ENCODE measurements at regions not wholly inside any gene's neighbourhood (a gene's known extent, or its start where the extent isn't known, plus 50 kb on each side); places are given as distances from the start of the nearest gene placed in this dataset.

DNA sequence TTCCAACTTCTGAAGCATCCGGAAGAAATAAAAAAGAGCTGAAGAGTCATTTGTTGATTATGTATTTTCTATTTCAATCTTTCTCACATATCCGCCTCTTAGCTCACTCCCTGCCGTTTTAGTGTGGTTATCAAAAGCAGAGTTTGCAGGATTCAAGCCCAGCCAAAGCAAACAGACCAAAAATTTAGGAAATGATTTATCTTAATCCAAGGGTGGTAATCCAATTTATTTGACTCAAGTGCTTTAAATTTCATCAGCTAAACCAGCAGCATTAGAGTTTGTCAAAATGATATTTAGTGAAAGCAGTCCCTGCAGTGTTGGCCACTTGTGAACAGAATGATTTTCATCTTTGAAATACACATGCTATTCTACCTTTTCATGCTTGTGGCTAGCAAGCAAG lies 129.3 kb upstream of the CCDC68 start:
- Histone ChIP-seq H3K36me3 (ENCODE audit: control insufficient read depth in 1 of 2, insufficient read depth in 2 of 2, low read depth in 1 of 2, low read length in 2 of 2) (no peaks in the 10 kb centered on the region), H3K79me1 (replicated peaks; ENCODE audit: low read length, poor library complexity, severe bottlenecking) (no peaks in the 10 kb centered on the region), H3K14ac (ENCODE audit: low read length in 2 of 2) (no peak overlapping the region), H3K27me3 (ENCODE audit: control insufficient read depth in 1 of 2, insufficient read depth in 1 of 2, low read length in 2 of 2) (peaks cover 0 to 3% of the 10 kb centered on the region in 2 experiments), H2BK5ac (ENCODE audit: low read depth, low read length, poor library complexity, severe bottlenecking) (no peak overlapping the region), H3K4me2 (ENCODE audit: low read length, poor library complexity, severe bottlenecking) (no peak overlapping the region), H2BK120ac (ENCODE audit: low read depth, low read length) (no peak overlapping the region), H2BK12ac (ENCODE audit: low read length in 2 of 2) (no peak overlapping the region), H3K9ac (ENCODE audit: low read length) (no peak overlapping the region), H3K4me3 (ENCODE audit: insufficient read depth in 1 of 2, low read depth in 1 of 2, low read length in 2 of 2) (no peak overlapping the region), H3K27ac (ENCODE audit: low read length, poor library complexity, severe bottlenecking) (no peak overlapping the region), H3K4me1 (ENCODE audit: control insufficient read depth, insufficient read depth, low read depth, low read length) (peaks cover 2% of the 10 kb centered on the region), H2BK15ac (ENCODE audit: low read depth, poor library complexity, severe bottlenecking) (no peak overlapping the region), H4K8ac (ENCODE audit: low read length) (no peak overlapping the region), H3K18ac (ENCODE audit: low read depth in 1 of 2, low read length in 2 of 2) (no peak overlapping the region), H4K91ac (ENCODE audit: low read length) (no peak overlapping the region), H3K9me3 (ENCODE audit: control insufficient read depth, low read length) (no peaks in the 10 kb centered on the region), H3K23ac (ENCODE audit: low read length in 2 of 2) (no peak overlapping the region), H3K4ac (ENCODE audit: low read depth in 1 of 2, low read length in 2 of 2) (no peak overlapping the region), H2AK5ac (ENCODE audit: low read length, severe bottlenecking) (no peak overlapping the region), H2AFZ (ENCODE audit: low read depth, low read length) (no peak overlapping the region)
- no peak for DNase-seq
- no CpG with 5 or more reads among the region's 3 CpGs for WGBS

DNA sequence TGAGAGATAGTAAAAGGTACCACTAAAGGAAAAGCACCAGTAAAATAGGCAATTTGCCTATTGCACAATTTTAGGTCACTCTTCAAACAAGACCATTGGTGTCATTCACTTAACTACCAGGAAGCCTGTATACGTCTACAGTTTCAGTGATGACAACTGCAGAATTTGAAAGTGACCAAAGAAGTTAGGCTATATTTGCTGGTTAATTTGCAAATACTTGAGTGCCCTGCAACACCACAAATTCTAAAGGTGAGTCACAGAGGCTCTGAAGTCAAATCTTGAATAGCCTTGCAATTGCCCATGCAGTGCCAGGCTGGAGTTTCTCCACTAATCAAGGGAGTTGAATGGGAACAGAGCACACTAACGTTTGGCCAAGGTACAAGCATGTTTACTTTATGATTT lies 128.7 kb upstream of the CCDC68 start:
- H3K27ac ChIP-seq (ENCODE audit: low read length, poor library complexity, severe bottlenecking): no peak overlapping the region
- H2BK15ac ChIP-seq (ENCODE audit: low read depth, poor library complexity, severe bottlenecking): no peak overlapping the region
- no peak overlapping the region for H3K18ac ChIP-seq (ENCODE audit: low read depth in 1 of 2, low read length in 2 of 2)
- H2BK5ac ChIP-seq (ENCODE audit: low read depth, low read length, poor library complexity, severe bottlenecking): no peak overlapping the region
- H3K23ac ChIP-seq (ENCODE audit: low read length in 2 of 2): no peak overlapping the region
- H3K4me3 ChIP-seq (ENCODE audit: insufficient read depth in 1 of 2, low read depth in 1 of 2, low read length in 2 of 2): no peak overlapping the region
- peaks cover 3% of the 10 kb centered on the region for H3K4me1 ChIP-seq (ENCODE audit: control insufficient read depth, insufficient read depth, low read depth, low read length)
- no peaks in the 10 kb centered on the region for H3K9me3 ChIP-seq (ENCODE audit: control insufficient read depth, low read length)
- H2BK120ac ChIP-seq (ENCODE audit: low read depth, low read length): no peak overlapping the region
- no peak overlapping the region for H3K4me2 ChIP-seq (ENCODE audit: low read length, poor library complexity, severe bottlenecking)
- no peak overlapping the region for H2BK12ac ChIP-seq (ENCODE audit: low read length in 2 of 2)
- H4K8ac ChIP-seq (ENCODE audit: low read length): no peak overlapping the region
- no peaks in the 10 kb centered on the region for H3K36me3 ChIP-seq (ENCODE audit: control insufficient read depth in 1 of 2, insufficient read depth in 2 of 2, low read depth in 1 of 2, low read length in 2 of 2)
- no peak overlapping the region for H3K4ac ChIP-seq (ENCODE audit: low read depth in 1 of 2, low read length in 2 of 2)
- H3K9ac ChIP-seq (ENCODE audit: low read length): no peak overlapping the region
- no peak overlapping the region for H2AFZ ChIP-seq (ENCODE audit: low read depth, low read length)
- WGBS: 87% methylated on average over 2 of the region's 2 CpGs
- no peak overlapping the region for H2AK5ac ChIP-seq (ENCODE audit: low read length, severe bottlenecking)
- no peaks in the 10 kb centered on the region for H3K79me1 ChIP-seq (replicated peaks; ENCODE audit: low read length, poor library complexity, severe bottlenecking)
- DNase-seq: no peak
- no peak overlapping the region for H4K91ac ChIP-seq (ENCODE audit: low read length)
- H3K14ac ChIP-seq (ENCODE audit: low read length in 2 of 2): no peak overlapping the region
- H3K27me3 ChIP-seq (ENCODE audit: control insufficient read depth in 1 of 2, insufficient read depth in 1 of 2, low read length in 2 of 2): peaks cover 0 to 3% of the 10 kb centered on the region in 2 experiments

DNA sequence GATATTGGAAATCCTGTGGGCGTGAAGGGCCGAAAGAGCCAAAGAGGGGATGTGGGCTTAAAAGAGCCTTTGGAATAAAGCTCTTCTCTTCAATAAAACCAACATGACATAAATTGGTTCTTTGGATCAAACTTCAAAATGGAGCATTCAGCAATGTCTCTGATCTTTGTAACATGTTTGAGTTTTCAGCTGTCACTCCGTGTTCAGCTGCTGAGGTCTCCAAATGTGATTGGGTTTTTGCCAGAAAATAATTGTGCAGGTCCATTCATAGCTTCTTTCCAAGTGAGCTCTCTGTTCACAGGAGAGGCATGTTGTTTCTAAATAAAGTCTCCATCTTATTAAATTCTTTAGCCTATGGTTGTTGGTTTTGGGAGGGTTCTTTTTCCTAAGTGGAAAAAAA lies 127.6 kb upstream of the CCDC68 start:
- Histone ChIP-seq H3K9me3 (ENCODE audit: control insufficient read depth, low read length) (no peaks in the 10 kb centered on the region), H2BK120ac (ENCODE audit: low read depth, low read length) (no peak overlapping the region), H3K79me1 (replicated peaks; ENCODE audit: low read length, poor library complexity, severe bottlenecking) (no peaks in the 10 kb centered on the region), H3K27me3 (ENCODE audit: control insufficient read depth in 1 of 2, insufficient read depth in 1 of 2, low read length in 2 of 2) (peaks cover 0 to 3% of the 10 kb centered on the region in 2 experiments), H2AK5ac (ENCODE audit: low read length, severe bottlenecking) (no peak overlapping the region), H3K4me3 (ENCODE audit: insufficient read depth in 1 of 2, low read depth in 1 of 2, low read length in 2 of 2) (no peak overlapping the region), H3K4me2 (ENCODE audit: low read length, poor library complexity, severe bottlenecking) (no peak overlapping the region), H3K4ac (ENCODE audit: low read depth in 1 of 2, low read length in 2 of 2) (no peak overlapping the region), H3K23ac (ENCODE audit: low read length in 2 of 2) (no peak overlapping the region), H2BK12ac (ENCODE audit: low read length in 2 of 2) (no peak overlapping the region), H4K91ac (ENCODE audit: low read length) (no peak overlapping the region), H4K8ac (ENCODE audit: low read length) (no peak overlapping the region), H2AFZ (ENCODE audit: low read depth, low read length) (no peak overlapping the region), H2BK5ac (ENCODE audit: low read depth, low read length, poor library complexity, severe bottlenecking) (no peak overlapping the region), H2BK15ac (ENCODE audit: low read depth, poor library complexity, severe bottlenecking) (no peak overlapping the region), H3K9ac (ENCODE audit: low read length) (no peak overlapping the region), H3K36me3 (ENCODE audit: control insufficient read depth in 1 of 2, insufficient read depth in 2 of 2, low read depth in 1 of 2, low read length in 2 of 2) (no peaks in the 10 kb centered on the region), H3K18ac (ENCODE audit: low read depth in 1 of 2, low read length in 2 of 2) (no peak overlapping the region), H3K4me1 (ENCODE audit: control insufficient read depth, insufficient read depth, low read depth, low read length) (peaks cover 3% of the 10 kb centered on the region), H3K27ac (ENCODE audit: low read length, poor library complexity, severe bottlenecking) (no peak overlapping the region), H3K14ac (ENCODE audit: low read length in 2 of 2) (no peak overlapping the region)
- 88% methylated on average over 1 of the region's 3 CpGs for WGBS
- no peak for DNase-seq

DNA sequence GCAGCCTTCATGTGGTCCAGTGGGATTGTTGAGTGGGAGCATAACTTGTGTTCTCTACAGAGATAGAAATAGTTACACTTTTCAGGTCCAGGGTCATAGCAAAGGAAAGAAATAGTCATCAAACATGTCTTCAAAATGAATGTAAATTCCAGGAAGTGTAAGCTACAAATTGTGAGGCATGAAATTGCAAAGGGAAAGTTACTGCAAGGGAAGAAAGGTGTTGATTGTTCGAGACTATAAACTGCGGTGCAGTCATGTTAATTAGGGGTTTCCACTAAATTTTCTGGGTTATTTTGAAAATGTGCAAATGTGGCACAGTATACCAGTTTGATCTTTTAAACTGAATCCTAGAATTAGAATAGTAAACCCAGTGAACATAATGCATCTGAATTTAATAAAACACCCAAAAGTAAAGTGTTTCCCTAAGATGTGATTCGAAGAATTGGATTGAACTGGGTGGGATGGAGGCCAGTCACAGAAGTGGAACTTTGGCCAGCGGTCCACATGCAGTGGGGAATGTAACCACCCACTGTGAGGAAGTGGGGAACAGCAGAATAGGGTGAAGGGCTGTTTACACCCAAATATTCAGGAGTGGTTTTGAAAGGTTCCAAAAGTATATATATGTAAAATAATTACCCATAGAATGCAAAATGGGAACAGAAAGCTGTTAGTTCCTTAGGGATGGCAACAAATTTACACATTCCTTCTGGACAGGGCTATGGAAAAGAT lies 126.5 kb upstream of the CCDC68 start:
- DNase-seq: no peak
- Histone ChIP-seq H3K4me3 (ENCODE audit: insufficient read depth in 1 of 2, low read depth in 1 of 2, low read length in 2 of 2) (no peak overlapping the region), H3K23ac (ENCODE audit: low read length in 2 of 2) (no peak overlapping the region), H3K36me3 (ENCODE audit: control insufficient read depth in 1 of 2, insufficient read depth in 2 of 2, low read depth in 1 of 2, low read length in 2 of 2) (no peaks in the 10 kb centered on the region), H3K4ac (ENCODE audit: low read depth in 1 of 2, low read length in 2 of 2) (no peak overlapping the region), H3K9me3 (ENCODE audit: control insufficient read depth, low read length) (no peaks in the 10 kb centered on the region), H3K4me2 (ENCODE audit: low read length, poor library complexity, severe bottlenecking) (no peak overlapping the region), H2BK12ac (ENCODE audit: low read length in 2 of 2) (no peak overlapping the region), H2BK120ac (ENCODE audit: low read depth, low read length) (no peak overlapping the region), H2BK15ac (ENCODE audit: low read depth, poor library complexity, severe bottlenecking) (no peak overlapping the region), H2AK5ac (ENCODE audit: low read length, severe bottlenecking) (no peak overlapping the region), H3K27ac (ENCODE audit: low read length, poor library complexity, severe bottlenecking) (no peak overlapping the region), H4K8ac (ENCODE audit: low read length) (no peak overlapping the region), H3K9ac (ENCODE audit: low read length) (no peak overlapping the region), H3K79me1 (replicated peaks; ENCODE audit: low read length, poor library complexity, severe bottlenecking) (no peaks in the 10 kb centered on the region), H3K14ac (ENCODE audit: low read length in 2 of 2) (no peak overlapping the region), H4K91ac (ENCODE audit: low read length) (no peak overlapping the region), H3K18ac (ENCODE audit: low read depth in 1 of 2, low read length in 2 of 2) (no peak overlapping the region), H3K27me3 (ENCODE audit: control insufficient read depth in 1 of 2, insufficient read depth in 1 of 2, low read length in 2 of 2) (peaks cover 0 to 3% of the 10 kb centered on the region in 2 experiments), H2AFZ (ENCODE audit: low read depth, low read length) (no peak overlapping the region), H3K4me1 (ENCODE audit: control insufficient read depth, insufficient read depth, low read depth, low read length) (peaks cover 3% of the 10 kb centered on the region), H2BK5ac (ENCODE audit: low read depth, low read length, poor library complexity, severe bottlenecking) (no peak overlapping the region)
- WGBS: 92% methylated on average over 4 of the region's 4 CpGs

Measured in mesenchymal stem cell (in vitro differentiated cells and primary cell).